SH-SY5Y (cell line): ENCODE measurements at regions not wholly inside any gene's neighbourhood (a gene's known extent, or its start where the extent isn't known, plus 50 kb on each side); places are given as distances from the start of the nearest gene placed in this dataset.

Experiments
- GATA2 ChIP-seq: IDR thresholded peaks from 2 replicates; pipeline ENCODE4 v1.6.1; 2011; ENCODE audit warnings: mild to moderate bottlenecking, low read depth, low read length
- GATA3 ChIP-seq: IDR thresholded peaks from 2 replicates; pipeline ENCODE4 v1.6.1; 2011; ENCODE audit warnings: low read depth, mild to moderate bottlenecking, low read length, moderate library complexity

DNA sequence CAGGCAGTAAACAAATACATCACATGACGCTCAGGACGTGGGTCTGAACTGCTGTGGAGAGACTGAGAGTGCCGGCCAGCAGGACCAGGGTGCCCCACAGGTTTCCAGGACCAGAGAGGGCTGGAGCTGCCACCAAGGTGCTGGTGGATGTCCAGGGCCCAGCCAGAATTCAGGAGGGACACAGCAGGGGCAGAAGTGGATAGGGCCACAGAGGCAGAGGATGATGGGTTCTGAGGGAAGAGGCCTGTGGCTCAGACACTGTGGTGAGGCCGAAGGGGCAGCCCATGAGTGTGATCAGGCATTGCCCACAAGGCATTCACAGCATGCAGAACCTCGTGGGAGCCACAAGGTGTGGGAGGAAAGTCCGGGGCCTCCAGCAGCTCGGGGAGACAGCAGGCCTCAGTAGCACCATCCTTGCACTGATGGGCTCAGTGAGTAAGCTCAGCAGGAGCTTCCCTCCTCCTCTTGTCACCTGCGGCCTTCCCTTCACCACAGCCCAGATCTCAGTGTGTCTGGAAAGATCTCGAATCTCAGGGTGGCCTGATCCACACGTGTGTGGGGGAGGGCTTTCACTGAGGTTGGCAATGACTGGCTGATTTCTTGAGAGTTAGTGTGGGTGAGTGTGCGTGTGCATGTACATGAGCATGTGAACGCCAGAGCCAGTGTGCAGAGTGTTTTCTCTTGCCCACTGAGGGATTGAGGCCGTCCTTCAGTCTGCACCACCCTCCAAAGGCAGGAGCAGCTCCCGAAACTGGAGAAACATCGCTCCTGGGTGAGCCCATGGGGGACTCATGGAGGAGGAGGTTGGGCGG is 181.8 kb upstream of the RAB6C start:
- TF ChIP-seq GATA3 (no peak), GATA2 (no peak)

DNA sequence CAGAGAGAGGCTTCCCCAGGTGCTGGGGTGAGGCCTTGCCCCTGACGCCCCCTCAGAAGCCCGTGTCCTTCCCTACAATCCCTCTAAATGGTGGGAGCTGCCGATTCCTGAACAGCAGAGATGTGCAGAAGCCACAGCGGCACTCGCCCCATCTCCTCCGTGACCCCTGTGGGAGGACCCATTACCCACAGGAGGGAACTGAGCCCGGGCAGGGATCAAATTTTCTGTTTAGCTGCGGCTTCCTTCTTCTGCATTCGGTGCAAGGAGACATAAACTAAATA is 181.2 kb upstream of the RAB6C start:
- TF ChIP-seq GATA3 (no peak), GATA2 (no peak)

DNA sequence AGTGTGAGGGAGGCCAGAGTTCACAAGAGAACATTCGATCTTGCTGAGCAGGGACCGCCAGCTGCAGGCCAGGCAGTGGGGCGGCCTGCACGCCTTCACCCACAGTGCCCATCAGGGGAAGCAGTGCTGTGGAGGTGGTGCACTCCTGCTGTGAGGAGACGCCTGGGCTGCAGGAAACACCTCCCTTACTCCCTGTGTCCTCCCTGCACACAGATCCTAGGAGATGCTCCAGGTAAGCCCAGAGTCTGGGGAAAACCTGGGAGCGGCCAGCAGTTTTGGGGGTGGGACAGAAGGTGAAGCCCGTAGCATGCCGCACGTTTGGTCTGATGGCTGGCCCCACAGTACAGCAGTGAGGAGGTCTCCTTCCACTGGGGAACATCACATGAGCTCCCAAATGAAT is 180.8 kb upstream of the RAB6C start:
- TF ChIP-seq GATA2 = no peak

DNA sequence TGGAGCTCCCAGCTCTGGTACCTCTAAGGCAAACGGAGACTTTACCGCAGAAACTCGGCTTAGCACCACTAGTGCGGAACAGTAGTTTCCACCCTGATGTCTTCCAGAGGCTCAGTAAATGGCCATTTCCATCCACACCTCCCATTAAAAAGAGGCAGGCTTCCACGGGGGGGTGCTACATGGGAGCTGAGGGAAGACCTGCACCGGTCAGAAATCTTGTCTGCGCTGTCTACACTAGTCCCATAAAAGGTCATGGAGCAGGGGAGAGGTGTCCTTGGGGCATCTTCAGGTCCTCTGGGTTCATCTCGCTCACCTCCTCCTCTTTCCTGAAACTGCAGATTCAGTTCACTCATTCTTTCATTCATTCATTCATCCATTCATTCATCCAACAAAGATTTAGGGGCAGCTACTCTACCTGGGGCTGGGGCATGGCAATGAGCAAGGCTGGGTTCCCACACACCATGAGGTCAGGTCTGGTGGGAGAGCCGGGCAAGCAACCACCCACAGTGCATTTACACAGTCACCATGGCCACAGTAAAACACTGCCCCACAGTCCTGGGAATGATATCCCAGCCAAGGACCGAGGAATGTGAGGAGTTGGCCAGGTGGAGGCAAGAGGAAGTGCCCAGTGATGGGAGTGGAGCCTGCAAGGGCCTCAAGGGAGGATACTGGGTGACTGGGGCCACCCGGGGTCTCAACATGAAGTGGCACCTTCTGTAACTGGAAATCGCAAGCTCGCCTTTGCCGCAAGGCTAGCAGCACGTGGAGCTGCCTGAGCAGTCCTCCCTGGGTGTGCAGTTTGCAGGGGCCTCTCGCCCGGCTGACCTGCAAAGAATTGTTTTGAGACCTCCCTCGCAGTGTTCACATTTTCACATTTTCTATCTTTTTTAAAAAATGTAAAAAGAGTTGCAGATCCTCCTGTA is 180.2 kb upstream of the RAB6C start:
- TF ChIP-seq GATA3 = no peak
- no peak for TF ChIP-seq GATA2

DNA sequence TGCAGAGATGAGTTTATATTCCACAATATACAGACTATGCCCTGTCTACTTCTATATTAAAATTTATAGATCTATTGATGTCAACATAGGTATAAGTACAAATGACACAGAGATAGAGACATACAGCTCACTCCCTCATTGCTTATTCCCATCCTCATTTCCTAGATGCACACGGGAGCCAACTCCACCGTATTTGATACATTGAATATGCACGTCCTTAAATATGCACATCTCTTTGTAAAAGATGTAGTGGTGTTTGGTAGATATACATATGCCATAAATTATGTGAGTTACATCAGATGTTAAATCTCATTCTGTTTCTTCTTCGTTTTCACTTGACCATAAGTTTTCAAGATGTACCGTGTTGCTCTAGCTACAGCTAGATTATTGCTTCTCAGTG is 179.2 kb upstream of the RAB6C start:
- TF ChIP-seq GATA2 = no peak
- no peak for TF ChIP-seq GATA3

DNA sequence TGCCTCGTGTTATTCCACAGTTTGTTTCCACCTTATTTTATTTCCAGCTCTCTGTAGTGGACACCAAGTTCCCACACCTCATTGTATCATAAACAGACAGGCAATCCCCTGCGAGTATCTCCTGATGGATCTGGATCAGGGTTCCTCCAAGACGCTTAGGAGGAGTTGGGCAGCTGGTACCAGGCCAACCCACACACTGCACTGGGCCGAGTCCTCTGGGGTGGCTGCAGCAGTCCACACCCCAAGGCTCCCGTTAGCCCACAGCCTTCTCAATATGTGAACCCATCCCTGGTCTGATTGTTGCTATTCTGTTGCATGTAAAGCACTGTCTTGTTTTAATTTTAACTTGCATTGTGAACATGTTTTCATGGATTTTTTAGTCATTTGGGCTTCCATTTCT is 178.8 kb upstream of the RAB6C start:
- TF ChIP-seq GATA2 = no peak
- no peak for TF ChIP-seq GATA3

DNA sequence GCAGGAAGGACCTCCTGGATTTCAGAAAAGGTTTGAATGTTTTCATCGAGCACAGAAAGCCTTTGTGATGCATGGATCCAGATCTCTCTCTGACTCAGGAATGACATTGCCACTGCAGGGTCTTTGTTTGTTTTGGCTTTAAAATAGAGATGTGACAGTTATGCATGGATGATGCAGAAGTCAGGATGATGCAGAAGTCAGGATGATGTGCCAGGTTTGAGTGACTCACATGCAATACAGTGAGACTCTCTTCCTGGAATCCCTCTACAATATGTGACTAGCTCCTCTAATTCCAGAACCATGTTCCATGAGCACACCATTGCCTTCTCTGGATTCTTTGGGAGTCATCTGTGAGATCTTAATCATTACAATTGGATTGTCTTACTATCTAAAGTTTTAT is 177.9 kb upstream of the RAB6C start:
- TF ChIP-seq GATA3 = no peak
- no peak for TF ChIP-seq GATA2

DNA sequence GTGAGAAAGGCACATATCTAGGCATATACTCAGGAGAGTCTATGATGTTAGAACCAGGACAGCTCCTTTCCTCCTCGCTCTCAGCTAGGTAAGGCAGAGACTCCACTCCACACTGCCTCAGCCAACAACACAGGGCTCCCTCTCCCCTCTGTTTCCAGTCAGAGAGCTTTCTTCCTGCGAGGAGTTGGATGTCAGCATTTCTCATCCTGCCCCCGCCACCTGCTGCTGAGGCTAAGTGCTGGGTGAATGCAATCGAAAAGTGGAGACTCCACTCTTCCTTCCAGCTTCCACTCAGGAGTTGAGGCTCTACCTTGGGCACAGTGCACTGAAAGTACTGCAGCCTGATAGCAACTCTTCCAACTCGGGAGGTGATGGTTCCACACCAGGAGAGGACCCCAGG is 177.2 kb upstream of the RAB6C start:
- TF ChIP-seq GATA3 (no peak), GATA2 (no peak)

DNA sequence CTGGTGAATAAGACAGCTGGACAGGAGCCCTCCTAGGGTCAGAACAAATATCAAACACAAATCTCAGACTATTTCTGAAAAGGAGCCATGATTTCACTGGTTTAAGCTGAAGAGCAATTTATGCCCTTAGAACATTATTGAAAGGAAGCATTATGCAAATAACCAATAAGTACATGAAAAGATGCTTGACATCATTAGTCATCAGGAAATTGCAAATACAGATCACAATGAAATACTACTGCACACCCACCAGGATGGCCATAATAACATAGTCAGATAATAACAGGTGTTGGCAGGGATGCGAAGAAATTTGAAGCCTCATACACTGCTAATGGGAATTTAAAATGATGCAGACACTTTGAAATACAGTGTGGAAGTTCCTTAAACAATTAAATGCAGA is 176.4 kb upstream of the RAB6C start:
- TF ChIP-seq GATA2 (no peak), GATA3 (no peak)

DNA sequence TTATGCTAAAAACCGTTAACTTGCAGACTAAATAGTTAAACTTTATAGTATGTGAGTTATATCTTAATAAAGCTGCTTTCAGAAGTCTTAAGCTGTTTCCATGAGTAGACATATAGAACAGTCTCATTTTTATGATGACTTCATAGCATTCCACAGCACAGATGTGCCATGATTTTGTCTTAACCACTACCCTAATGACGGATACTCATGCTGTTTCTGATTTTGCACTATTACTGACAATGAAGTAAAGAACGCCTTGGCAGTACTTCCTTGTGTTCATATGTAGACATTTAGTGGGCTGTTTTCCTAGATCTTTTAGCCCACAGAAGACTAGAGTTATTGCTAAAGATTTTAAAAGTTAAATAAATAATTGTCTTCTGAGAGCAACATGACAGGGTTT is 175.6 kb upstream of the RAB6C start:
- no peak for TF ChIP-seq GATA2
- TF ChIP-seq GATA3 = no peak

DNA sequence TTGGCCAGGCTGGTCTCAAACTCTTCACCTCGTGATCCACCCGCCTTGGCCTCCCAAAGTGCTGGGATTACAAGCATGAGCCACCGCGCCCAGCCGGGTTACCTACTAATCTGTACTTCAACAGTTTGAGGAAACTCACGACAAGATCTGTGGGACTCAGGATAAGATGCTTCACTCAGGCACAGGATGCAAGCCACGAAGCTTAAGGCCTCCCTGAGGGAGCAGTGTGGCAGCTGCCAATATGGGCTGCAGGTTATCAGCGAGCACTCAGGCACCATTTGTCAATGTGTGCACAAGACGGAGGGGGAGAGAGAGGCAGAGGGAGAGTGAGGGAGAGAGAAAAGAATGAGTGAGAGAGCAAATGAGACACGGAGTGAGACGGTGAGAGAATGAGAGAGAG is 173.6 kb upstream of the RAB6C start:
- no peak for TF ChIP-seq GATA3

DNA sequence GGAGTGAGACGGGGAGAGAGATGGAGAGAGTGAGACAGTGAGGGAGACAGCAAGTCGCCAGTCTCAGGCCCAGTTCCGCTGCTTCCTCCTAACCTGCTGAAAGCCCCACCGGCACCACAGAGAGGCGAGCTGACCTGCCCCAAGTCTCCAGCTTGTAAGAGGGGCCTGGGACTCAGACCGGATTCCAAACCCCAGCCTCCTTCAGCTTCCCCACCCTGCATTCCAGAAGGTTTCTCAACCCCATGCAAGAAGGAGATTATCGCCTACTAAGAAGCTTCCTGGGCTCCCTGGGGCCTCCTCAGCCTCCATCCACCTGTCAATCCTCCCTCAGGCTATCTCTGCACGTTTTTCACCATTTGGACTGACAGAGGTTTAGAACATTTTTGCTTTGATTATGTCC is 173.1 kb upstream of the RAB6C start:
- no peak for TF ChIP-seq GATA3
- TF ChIP-seq GATA2 = no peak

DNA sequence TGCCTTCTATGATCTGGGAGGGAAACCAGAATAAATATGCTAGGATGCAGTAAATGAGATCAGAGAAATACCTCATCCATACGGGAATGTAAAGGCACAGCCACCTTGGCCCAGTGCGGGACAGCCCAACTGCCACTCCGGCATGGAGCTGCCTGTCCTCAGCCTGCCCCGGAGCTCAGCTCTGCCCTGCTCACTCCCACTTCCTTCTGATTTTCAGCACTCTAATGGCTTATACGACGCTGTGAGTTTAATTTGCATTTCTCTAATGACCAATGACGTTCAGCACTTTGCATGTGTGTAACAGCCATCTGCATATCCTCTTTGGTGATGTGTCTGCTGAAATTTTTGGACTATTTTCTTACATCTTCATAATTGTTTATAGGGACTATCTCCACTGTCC is 172.5 kb upstream of the RAB6C start:
- no peak for TF ChIP-seq GATA2
- no peak for TF ChIP-seq GATA3

DNA sequence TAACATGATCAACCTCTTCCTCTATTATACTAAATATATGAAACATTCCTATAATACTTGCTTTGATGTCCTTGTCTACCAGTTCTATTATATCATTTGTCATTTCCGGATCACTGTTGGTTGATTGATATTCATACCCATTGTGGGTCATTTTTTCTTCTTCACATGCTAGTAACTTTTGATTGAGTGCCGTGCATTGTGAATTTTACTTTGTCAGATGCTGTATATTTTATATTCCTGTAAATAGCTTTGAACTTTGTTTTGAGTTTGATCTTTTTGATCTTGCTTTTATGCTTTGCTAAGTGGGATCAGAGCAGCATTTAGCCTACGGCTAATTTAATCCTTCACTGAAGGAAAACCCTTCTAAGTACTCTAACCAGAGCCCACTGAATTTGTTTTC is 168.9 kb upstream of the RAB6C start:
- no peak for TF ChIP-seq GATA2
- TF ChIP-seq GATA3 = no peak

DNA sequence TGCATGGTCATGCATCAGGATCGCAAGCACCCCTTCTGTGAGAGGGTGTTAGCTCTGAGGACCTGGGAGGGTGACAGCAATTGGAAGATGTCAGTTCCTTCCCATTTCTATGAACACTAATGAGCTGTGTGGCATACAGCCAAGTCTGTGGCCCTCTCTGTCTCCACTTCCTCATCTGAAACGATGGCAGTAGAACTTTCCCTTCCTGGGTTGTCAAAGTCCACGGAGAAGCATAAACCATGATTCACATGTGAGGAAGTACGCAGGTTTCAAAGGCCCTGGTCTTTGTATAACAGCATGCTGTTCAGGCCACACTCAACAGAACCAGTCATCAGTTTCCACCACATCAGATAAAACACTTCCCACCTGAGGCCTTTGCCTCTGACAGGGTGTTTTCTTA is 167.4 kb upstream of the RAB6C start:
- no peak for TF ChIP-seq GATA2
- no peak for TF ChIP-seq GATA3

DNA sequence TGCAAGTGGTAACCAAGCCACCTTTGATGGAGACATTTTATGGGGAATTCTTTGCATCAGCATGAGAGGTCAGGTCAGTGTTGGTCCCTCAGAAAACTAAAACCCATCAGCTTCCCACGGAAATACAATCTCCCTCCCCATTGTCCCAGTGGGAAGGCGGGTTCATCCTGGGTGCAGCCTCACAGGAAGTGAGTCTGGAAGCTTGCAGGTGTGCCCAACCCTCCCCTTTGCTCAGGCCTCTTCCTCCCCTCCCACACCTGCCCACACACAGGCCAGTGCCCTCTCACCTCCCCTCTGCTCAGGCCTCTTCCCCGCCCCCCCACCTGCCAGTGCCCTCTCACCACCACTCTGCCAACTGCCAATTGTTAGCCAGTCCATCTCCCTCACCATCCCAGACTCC is 166.8 kb upstream of the RAB6C start:
- no peak for TF ChIP-seq GATA2
- no peak for TF ChIP-seq GATA3

DNA sequence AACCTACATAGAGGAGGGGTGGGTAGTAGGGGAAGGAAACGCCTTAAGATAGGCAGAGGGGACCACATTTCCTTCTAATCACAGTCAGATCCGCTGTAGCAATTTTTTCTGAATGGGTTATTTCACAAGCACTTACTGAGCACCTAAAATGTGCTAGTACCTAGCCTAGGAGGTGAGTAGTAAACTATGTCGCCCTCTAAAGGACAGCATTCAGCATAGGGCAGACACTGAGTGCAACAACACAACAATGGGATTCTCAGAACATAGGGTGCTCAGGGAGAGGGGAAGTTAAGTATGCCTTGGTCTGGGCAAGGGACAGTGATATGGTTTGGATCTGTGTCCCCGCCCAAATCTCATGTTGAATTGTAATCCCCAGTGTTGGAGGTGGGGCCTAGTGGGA is 166.1 kb upstream of the RAB6C start:
- TF ChIP-seq GATA3 = no peak
- no peak for TF ChIP-seq GATA2
